ENCODE measurements at regions not wholly inside any gene's neighbourhood (a gene's known extent, or its start where the extent isn't known, plus 50 kb on each side); places are given as distances from the start of the nearest gene placed in this dataset.

DNA sequence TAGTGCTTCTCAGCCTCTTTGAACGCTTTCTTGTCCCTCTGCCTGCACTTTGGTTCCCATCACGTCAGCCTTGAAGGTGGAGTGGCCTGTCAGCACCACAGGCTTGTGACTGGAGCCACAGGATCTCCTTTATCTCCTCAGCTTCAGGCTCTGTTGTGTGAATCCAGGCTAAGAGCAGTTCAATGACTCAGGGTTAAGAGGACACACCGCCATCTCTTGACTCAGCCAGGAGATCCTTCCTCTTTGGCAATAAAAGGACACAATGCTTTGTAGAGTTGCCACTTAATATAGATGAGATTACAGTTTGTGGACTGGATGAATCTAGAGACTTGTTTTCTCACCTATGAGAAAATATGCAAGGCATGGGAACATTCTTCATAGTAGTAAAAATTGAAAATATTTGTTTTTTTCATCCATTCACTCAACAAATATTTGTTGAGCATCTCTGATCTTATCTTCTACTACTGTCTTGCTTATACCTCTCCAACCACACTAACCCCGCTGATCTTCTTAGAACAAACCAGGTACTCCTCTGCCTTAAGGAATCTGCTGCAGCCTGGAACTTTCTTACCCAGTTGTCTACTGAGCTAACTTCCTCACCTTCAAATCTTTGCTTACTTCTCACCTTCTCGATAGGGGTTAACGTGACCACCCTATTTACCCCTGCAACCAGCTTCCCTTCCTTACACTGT is 62.3 kb downstream of the UCHL1 start:
- DNase-seq, result no peak

- DNase-seq, result no peak
Observed at GRCh38 chr4:41319553-41319952, 62.8 kb downstream of the UCHL1 start.

GRCh38 chr4:41320278-41320677 is 63.5 kb downstream of the UCHL1 start:
- DNase-seq, result no peak

- DNase-seq, result no peak
Observed at GRCh38 chr4:41320786-41321185, 64.1 kb downstream of the UCHL1 start.

GRCh38 chr4:41321216-41321945 is 64.7 kb downstream of the UCHL1 start:
- no peak for DNase-seq

- no peak for DNase-seq
Observed at GRCh38 chr4:41322617-41323016, 65.9 kb downstream of the UCHL1 start.

DNA sequence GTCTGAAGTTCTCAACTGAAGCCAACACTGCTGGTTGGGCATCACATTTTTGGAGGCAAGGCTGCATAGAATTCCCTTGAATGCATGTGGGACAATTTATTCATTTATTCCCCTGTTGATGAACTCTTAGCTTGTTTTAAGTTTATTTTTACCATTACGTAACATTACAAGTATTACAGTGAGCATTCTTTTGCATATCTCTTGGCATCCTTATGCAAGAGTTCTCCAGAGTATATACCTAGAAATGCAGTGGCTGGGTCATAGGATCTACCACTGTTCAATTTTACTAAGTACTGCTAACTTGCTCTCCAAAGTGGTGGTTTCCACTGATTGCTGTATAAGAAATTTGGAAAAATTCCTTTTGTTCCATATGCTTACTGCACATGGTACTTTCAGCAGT is 66.5 kb downstream of the UCHL1 start:
- DNase-seq, result no peak

DNA sequence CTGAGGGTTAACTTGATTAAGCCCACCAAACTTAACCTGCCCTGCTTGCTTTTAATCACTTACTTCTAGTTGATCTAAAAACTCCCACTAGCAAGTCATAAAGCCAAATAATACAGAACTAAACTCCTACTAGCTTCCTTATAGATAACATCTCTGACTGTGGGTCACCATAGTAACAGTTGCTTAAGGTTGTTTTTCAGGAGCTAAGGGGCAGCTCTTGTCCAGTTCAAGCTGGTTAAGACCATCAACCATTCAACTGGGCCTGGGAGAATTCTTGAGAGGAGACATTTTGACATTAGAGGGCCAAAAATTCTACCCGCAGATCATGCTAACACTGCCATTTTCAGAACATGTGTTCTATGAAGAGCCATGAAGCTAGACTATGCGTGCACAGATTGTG is 67.0 kb downstream of the UCHL1 start:
- DNase-seq, result no peak

GRCh38 chr4:41324861-41325260 is 68.1 kb downstream of the UCHL1 start:
- DNase-seq, result no peak

- DNase-seq, result peak; percentile 12
Observed at GRCh38 chr4:41325901-41326300, 69.2 kb downstream of the UCHL1 start.

DNA sequence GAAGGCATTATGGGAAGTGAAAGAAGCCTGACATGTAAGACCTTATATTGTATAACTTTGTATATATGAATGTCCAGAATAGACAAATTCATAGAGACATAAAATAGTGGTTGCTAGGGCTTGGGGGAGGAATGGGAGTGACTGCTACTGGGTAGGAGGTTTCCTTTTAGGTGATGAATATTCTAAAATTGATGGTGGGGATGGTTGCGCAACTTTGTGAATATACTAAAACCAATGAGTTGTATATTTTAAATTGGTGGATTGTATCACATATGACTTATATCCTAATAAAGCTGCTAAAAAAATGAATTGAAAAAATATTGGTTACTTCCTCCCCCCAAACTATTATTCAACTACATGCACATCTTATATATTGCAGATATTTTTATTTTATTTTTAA is 70.0 kb downstream of the UCHL1 start:
- DNase-seq, result no peak

DNA sequence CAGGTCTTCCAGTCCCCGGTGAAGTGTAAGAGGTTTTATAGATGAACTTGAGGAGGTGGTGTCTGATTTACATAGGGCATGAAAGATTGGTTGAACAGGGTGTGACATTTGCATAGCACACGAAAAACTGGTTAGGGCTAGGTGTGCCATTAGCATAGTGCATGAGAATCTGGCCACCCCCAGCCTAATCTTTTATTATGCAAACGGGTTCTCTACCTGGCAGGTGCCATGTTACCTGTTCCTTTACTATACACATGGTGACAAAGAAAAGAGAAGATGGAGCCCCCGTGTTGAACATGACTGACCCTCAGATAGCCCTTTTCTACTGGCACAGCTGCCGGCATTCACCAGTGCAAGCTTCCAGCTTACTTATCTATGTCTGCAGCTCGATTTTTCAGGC is 71.0 kb downstream of the UCHL1 start:
- DNase-seq, result no peak

GRCh38 chr4:41329361-41329760 is 72.6 kb downstream of the UCHL1 start:
- no peak for DNase-seq

GRCh38 chr4:41331224-41331623 is 74.5 kb downstream of the UCHL1 start:
- no peak for DNase-seq

DNA sequence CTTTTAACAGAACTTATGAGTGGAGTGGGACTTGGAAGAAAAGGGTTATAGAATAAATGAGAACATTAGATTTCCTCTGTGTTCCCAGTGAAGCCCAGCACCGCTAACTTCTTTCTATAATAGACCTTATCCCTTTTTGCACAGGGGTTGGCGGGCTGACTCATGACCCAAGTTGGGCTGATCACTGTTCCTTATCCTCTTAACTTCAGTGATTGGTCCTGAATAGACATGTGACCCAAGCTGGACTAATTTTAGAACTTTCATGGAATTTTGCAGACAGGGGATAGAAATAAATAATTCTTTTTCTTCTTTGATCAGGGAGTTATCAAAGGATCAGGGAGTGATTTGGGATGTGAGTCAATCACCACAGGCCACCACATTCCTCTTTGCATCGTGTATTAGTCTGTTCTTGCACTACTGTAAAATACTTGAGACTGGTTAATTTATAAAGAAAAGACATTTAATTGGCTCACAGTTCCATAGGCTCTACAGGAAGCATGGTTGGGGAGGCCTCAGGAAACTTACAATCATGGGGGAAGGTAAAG is 75.9 kb downstream of the UCHL1 start:
- DNase-seq, result no peak

- no peak for DNase-seq
Observed at GRCh38 chr4:41334182-41334581, 77.5 kb downstream of the UCHL1 start.

GRCh38 chr4:41339812-41340809 is 83.4 kb downstream of the UCHL1 start:
- DNase-seq, result peak; percentile 41

- no peak for DNase-seq
Observed at GRCh38 chr4:41346306-41347061, 89.8 kb downstream of the UCHL1 start.

DNA sequence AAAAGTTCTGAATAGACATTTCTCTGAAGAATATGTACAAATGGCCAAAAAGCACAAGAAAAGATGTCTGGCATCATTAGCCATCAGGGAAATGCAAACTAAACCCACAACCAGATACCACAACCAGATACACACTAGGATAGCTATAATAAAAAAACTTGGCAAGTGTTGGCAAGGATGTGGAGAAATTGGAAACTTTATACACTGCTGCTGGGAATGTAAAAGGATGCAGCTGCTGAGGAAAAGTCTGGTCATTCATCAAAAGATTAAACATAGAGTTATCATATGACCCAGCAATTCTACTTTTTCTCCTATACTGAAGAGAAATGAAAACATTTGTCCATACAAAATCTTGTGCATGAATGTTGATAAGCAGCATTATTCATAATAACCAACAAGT is 92.3 kb downstream of the UCHL1 start:
- DNase-seq, result no peak

GRCh38 chr4:41358647-41359421 is 102.1 kb downstream of the UCHL1 start:
- no peak for DNase-seq

- no peak for DNase-seq
Observed at GRCh38 chr4:41359422-41359775, 102.7 kb downstream of the UCHL1 start.

GRCh38 chr4:41359836-41360213 is 103.1 kb downstream of the UCHL1 start:
- DNase-seq, result no peak

Measured in NCI-H2171 treated with DMSO at 0.1 percent for 48 hours (cell line).